ENCODE measurements at regions not wholly inside any gene's neighbourhood (a gene's known extent, or its start where the extent isn't known, plus 50 kb on each side); places are given as distances from the start of the nearest gene placed in this dataset.

- no peak for DNase-seq (ENCODE audit: low read depth)
- Histone ChIP-seq H3K4me3 (ENCODE audit: low read depth, low read length) (no peak overlapping the region), H3K36me3 (ENCODE audit: control insufficient read depth, insufficient read depth, low read length) (no peaks in the 10 kb centered on the region), H3K27me3 (ENCODE audit: control insufficient read depth, insufficient read depth, low read length) (no peaks in the 10 kb centered on the region)
- no peak for TF ChIP-seq CTCF (IDR thresholded peaks at IDR 0.05; ENCODE audit: insufficient read depth, low read length, poor library complexity, severe bottlenecking)
Observed at GRCh38 chr2:56021579-56021978, 98.0 kb upstream of the EFEMP1 start.

- Histone ChIP-seq H3K36me3 (ENCODE audit: control insufficient read depth, insufficient read depth, low read length) (no peaks in the 10 kb centered on the region), H3K4me3 (ENCODE audit: low read depth, low read length) (no peak overlapping the region), H3K27me3 (ENCODE audit: control insufficient read depth, insufficient read depth, low read length) (no peaks in the 10 kb centered on the region)
- DNase-seq (ENCODE audit: low read depth): no peak
- no peak for TF ChIP-seq CTCF (IDR thresholded peaks at IDR 0.05; ENCODE audit: insufficient read depth, low read length, poor library complexity, severe bottlenecking)
Observed at GRCh38 chr2:56025469-56026193, 102.0 kb upstream of the EFEMP1 start.

GRCh38 chr2:56026828-56027227, 103.2 kb upstream of the EFEMP1 start:
- H3K27me3 ChIP-seq (ENCODE audit: control insufficient read depth, insufficient read depth, low read length): no peaks in the 10 kb centered on the region
- DNase-seq (ENCODE audit: low read depth): no peak
- no peak overlapping the region for H3K4me3 ChIP-seq (ENCODE audit: low read depth, low read length)
- TF ChIP-seq CTCF (IDR thresholded peaks at IDR 0.05; ENCODE audit: insufficient read depth, low read length, poor library complexity, severe bottlenecking): no peak
- H3K36me3 ChIP-seq (ENCODE audit: control insufficient read depth, insufficient read depth, low read length): no peaks in the 10 kb centered on the region

GRCh38 chr2:56030062-56030461, 106.5 kb upstream of the EFEMP1 start:
- DNase-seq (ENCODE audit: low read depth): no peak
- Histone ChIP-seq H3K36me3 (ENCODE audit: control insufficient read depth, insufficient read depth, low read length) (no peaks in the 10 kb centered on the region), H3K4me3 (ENCODE audit: low read depth, low read length) (no peak overlapping the region), H3K27me3 (ENCODE audit: control insufficient read depth, insufficient read depth, low read length) (no peaks in the 10 kb centered on the region)
- TF ChIP-seq CTCF (IDR thresholded peaks at IDR 0.05; ENCODE audit: insufficient read depth, low read length, poor library complexity, severe bottlenecking): no peak

GRCh38 chr2:56030901-56031300, 107.3 kb upstream of the EFEMP1 start:
- no peak overlapping the region for H3K4me3 ChIP-seq (ENCODE audit: low read depth, low read length)
- no peak for TF ChIP-seq CTCF (IDR thresholded peaks at IDR 0.05; ENCODE audit: insufficient read depth, low read length, poor library complexity, severe bottlenecking)
- DNase-seq (ENCODE audit: low read depth): no peak

GRCh38 chr2:56034258-56034657, 110.7 kb upstream of the EFEMP1 start:
- TF ChIP-seq CTCF (IDR thresholded peaks at IDR 0.05; ENCODE audit: insufficient read depth, low read length, poor library complexity, severe bottlenecking): no peak
- no peaks in the 10 kb centered on the region for H3K27me3 ChIP-seq (ENCODE audit: control insufficient read depth, insufficient read depth, low read length)
- no peak overlapping the region for H3K4me3 ChIP-seq (ENCODE audit: low read depth, low read length)
- H3K36me3 ChIP-seq (ENCODE audit: control insufficient read depth, insufficient read depth, low read length): no peaks in the 10 kb centered on the region
- DNase-seq (ENCODE audit: low read depth): no peak

More at GRCh38 chr2:56030901-56031300, 107.3 kb upstream of the EFEMP1 start:
- Histone ChIP-seq H3K36me3 (ENCODE audit: control insufficient read depth, insufficient read depth, low read length) (no peaks in the 10 kb centered on the region), H3K27me3 (ENCODE audit: control insufficient read depth, insufficient read depth, low read length) (no peaks in the 10 kb centered on the region)
